GM18508 (cell line): ENCODE measurements at regions not wholly inside any gene's neighbourhood (a gene's known extent, or its start where the extent isn't known, plus 50 kb on each side); places are given as distances from the start of the nearest gene placed in this dataset.
"Not testable (repeated sequence)": the region's sequence is repeated elsewhere in the genome, so short reads cannot be mapped to it uniquely, and the experiment has no call there.

ENCODE experiments used
- ATAC-seq: cut with Tn5 transposase; IDR thresholded peaks from one replicate; pipeline ENCODE4 v1.9.1; 2021; ENCODE audit warnings: moderate number of reproducible peaks; ENCODE audit not compliant: insufficient read depth, unreplicated experiment

- no peak for ATAC-seq
Observed at GRCh38 chr14:71382315-71382714, 475.1 kb downstream of the PCNX1 start.

- no peak for ATAC-seq
Observed at GRCh38 chr14:71383510-71383909, 476.3 kb downstream of the PCNX1 start.

GRCh38 chr14:71384007-71384845, 477.0 kb downstream of the PCNX1 start:
- no peak for ATAC-seq

- no peak for ATAC-seq
Observed at GRCh38 chr14:71387753-71388152, 480.5 kb downstream of the PCNX1 start.

- no peak for ATAC-seq
Observed at GRCh38 chr14:71388336-71388735, 481.1 kb downstream of the PCNX1 start.

GRCh38 chr14:71388862-71389261, 481.6 kb downstream of the PCNX1 start:
- no peak for ATAC-seq

- no peak for ATAC-seq
Observed at GRCh38 chr14:71394386-71394785, 487.1 kb downstream of the PCNX1 start.

GRCh38 chr14:71395151-71395604, 487.9 kb downstream of the PCNX1 start:
- no peak for ATAC-seq

- no peak for ATAC-seq
Observed at GRCh38 chr14:71395636-71396035, 488.4 kb downstream of the PCNX1 start.

GRCh38 chr14:71396050-71396677, 488.9 kb downstream of the PCNX1 start:
- no peak for ATAC-seq

- ATAC-seq, result no peak
Observed at GRCh38 chr14:71397371-71397770, 490.1 kb downstream of the PCNX1 start.

- no peak for ATAC-seq
Observed at GRCh38 chr14:71398450-71398849, 491.2 kb downstream of the PCNX1 start.

- peak; percentile 57 for ATAC-seq
Observed at GRCh38 chr14:71399057-71399487, 491.8 kb downstream of the PCNX1 start.

GRCh38 chr14:71400871-71401321, 493.6 kb downstream of the PCNX1 start:
- no peak for ATAC-seq

GRCh38 chr14:71402415-71402814, 495.2 kb downstream of the PCNX1 start:
- ATAC-seq, result not testable (repeated sequence)

GRCh38 chr14:71403656-71404055, 496.4 kb downstream of the PCNX1 start:
- ATAC-seq, result no peak

GRCh38 chr14:71405676-71406075, 498.4 kb downstream of the PCNX1 start:
- no peak for ATAC-seq

- no peak for ATAC-seq
Observed at GRCh38 chr14:71408362-71409030, 501.2 kb downstream of the PCNX1 start.

- no peak for ATAC-seq
Observed at GRCh38 chr14:71410578-71411284, 503.5 kb downstream of the PCNX1 start.

- no peak for ATAC-seq
Observed at GRCh38 chr14:71411285-71411595, 504.0 kb downstream of the PCNX1 start.

- ATAC-seq, result no peak
Observed at GRCh38 chr14:71411738-71412137, 504.5 kb downstream of the PCNX1 start.
